Right atrium auricular region (tissue), 2 donors: ENCODE measurements at regions not wholly inside any gene's neighbourhood (a gene's known extent, or its start where the extent isn't known, plus 50 kb on each side); places are given as distances from the start of the nearest gene placed in this dataset.
"Not testable (repeated sequence)": the region's sequence is repeated elsewhere in the genome, so short reads cannot be mapped to it uniquely, and the experiment has no call there.

Source experiments
- DNase-seq: peaks from one replicate; pipeline ENCODE4 v3.0.0-alpha.2; 2019; ENCODE audit warnings: low spot score
- H3K27ac ChIP-seq, 2 donors: fragments of 200-600 bp; sonication (generic); 1 replicate in 1 of 2; 2 replicates in 1 of 2; pipeline ENCODE4 v1.5.1; 2016 to 2019
- H3K27me3 ChIP-seq, 2 donors: fragments of 200-600 bp; sonication (generic); one replicate each; pipeline versions ENCODE4 v1.5.1 to v1.6.0; 2017 to 2019
- H3K36me3 ChIP-seq: fragments of 200-600 bp; sonication (generic); one replicate; pipeline ENCODE4 v1.5.1; 2016
- H3K4me1 ChIP-seq, 2 donors: fragments of 200-600 bp; sonication (generic); one replicate each; pipeline versions ENCODE4 v1.5.1 to v1.6.0; 2017 to 2019
- H3K4me3 ChIP-seq, 2 donors: fragments of 200-600 bp; sonication (generic); 1 replicate in 1 of 2; 2 replicates in 1 of 2; pipeline ENCODE4 v1.5.1; 2017 to 2019; ENCODE audit warnings: mild to moderate bottlenecking in 1 of 2, moderate library complexity in 1 of 2
- H3K9me3 ChIP-seq, 2 donors: fragments of 200-600 bp; sonication (generic); one replicate each; pipeline ENCODE4 v1.5.1; 2019
- TF ChIP-seq, protein P1 (sequence below), 2 donors: fragments of 200-600 bp; sonication (generic); IDR thresholded peaks; one replicate each; pipeline ENCODE4 v1.5.1; 2019; ENCODE audit warnings: antibody characterized with exemption in 2 of 2

DNA sequence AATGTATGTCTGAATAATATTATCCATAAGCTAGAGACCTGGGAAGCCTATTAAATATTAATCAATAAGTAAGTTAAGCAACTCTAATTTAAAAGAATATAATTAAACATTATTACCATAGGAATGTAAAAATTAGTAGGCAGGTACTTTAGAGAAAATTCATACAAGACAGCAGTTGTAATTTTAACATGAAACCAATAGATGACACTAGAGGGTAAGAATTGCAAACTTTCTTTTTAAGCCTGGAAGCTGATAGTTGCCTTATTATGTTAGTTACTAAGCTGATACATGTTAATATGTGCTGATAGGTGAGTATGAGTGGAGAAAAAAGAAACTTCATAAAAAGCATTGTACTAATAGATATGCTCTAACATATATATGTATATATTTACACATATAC lies 1157.4 kb downstream of the FAM133A start:
- no peaks in the 10 kb centered on the region for H3K9me3 ChIP-seq
- H3K36me3 ChIP-seq = no peaks in the 10 kb centered on the region
- DNase-seq = no peak
- TF ChIP-seq, protein P1, sequence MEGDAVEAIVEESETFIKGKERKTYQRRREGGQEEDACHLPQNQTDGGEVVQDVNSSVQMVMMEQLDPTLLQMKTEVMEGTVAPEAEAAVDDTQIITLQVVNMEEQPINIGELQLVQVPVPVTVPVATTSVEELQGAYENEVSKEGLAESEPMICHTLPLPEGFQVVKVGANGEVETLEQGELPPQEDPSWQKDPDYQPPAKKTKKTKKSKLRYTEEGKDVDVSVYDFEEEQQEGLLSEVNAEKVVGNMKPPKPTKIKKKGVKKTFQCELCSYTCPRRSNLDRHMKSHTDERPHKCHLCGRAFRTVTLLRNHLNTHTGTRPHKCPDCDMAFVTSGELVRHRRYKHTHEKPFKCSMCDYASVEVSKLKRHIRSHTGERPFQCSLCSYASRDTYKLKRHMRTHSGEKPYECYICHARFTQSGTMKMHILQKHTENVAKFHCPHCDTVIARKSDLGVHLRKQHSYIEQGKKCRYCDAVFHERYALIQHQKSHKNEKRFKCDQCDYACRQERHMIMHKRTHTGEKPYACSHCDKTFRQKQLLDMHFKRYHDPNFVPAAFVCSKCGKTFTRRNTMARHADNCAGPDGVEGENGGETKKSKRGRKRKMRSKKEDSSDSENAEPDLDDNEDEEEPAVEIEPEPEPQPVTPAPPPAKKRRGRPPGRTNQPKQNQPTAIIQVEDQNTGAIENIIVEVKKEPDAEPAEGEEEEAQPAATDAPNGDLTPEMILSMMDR (IDR thresholded peaks at IDR 0.05) = peak in 1 of 2 donors; percentile 55
- H3K27me3 ChIP-seq = no peaks in the 10 kb centered on the region
- no peaks in the 10 kb centered on the region for H3K4me1 ChIP-seq
- H3K4me3 ChIP-seq = no peak overlapping the region
- H3K27ac ChIP-seq = no peak overlapping the region

DNA sequence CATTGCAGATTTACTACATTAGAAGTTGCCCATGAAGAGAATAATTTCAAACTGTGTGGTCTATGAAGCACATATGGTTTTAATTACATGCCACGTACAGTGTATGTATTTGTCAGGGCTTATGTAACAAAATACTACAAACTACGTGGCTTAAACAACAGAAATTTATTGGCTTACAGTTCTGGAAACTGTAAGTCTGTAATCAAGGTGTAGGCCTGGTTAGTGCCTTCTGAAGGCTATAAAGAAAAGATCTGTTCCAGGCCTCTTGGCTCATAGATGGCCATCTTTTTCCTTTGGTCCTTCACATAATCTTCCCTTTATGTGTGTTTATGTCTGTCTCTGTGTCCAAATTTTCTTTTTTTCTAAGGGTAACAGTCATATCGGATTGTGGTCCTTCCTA lies 1160.2 kb downstream of the FAM133A start:
- Histone ChIP-seq H3K36me3 (no peaks in the 10 kb centered on the region), H3K9me3 (no peaks in the 10 kb centered on the region), H3K27ac (no peak overlapping the region), H3K27me3 (no peaks in the 10 kb centered on the region), H3K4me1 (no peaks in the 10 kb centered on the region), H3K4me3 (no peak overlapping the region)
- DNase-seq = no peak
- TF ChIP-seq, protein P1 (IDR thresholded peaks at IDR 0.05) = no peak

DNA sequence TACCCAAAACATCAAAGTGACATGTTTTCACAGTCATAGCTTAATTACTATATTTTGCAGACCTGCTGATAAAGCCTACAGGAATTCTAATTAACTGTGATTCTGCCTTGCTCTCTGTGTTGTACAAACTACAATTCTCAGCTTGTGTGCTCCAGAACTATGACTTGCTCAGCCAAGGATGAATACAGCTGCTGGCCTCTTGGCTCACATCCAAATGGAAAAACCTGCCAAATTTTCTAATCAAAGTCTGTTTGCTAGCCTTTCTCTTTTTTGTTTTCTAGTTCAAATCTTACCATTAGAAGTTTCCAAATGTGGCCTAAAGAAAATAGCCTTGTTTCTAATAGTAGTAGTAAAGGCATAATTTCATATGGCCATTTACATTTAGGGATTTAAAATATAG lies 1176.8 kb downstream of the FAM133A start:
- Histone ChIP-seq H3K36me3 (no peaks in the 10 kb centered on the region), H3K9me3 (no peaks in the 10 kb centered on the region), H3K4me3 (no peak overlapping the region), H3K27me3 (no peaks in the 10 kb centered on the region), H3K4me1 (no peaks in the 10 kb centered on the region), H3K27ac (no peak overlapping the region)
- TF ChIP-seq, protein P1 (IDR thresholded peaks at IDR 0.05) = no peak
- no peak for DNase-seq

DNA sequence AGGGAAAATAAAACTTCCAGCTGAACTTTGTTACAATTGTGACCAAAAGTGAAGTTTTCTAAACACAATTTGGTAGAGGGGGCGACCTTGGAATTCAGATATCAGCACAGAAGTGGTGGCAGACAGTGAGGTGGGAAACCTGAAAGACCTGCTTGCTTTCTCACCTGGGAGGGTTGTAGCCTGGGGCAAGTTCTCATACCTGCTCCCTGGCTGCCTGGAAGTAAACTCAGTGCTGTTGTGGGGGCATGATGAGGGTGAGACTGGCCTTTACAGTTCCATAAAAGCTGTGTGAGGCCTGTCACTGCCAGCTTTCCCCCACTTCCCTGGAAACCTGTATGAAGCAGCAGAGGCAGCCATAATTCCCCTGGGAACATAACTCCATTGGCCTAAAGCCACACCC lies 1180.2 kb downstream of the FAM133A start:
- H3K36me3 ChIP-seq = no peaks in the 10 kb centered on the region
- DNase-seq = no peak
- TF ChIP-seq, protein P1 (IDR thresholded peaks at IDR 0.05) = no peak
- H3K27me3 ChIP-seq = no peaks in the 10 kb centered on the region
- H3K4me1 ChIP-seq = no peaks in the 10 kb centered on the region
- H3K27ac ChIP-seq = no peak overlapping the region
- H3K9me3 ChIP-seq = no peaks in the 10 kb centered on the region
- no peak overlapping the region for H3K4me3 ChIP-seq

DNA sequence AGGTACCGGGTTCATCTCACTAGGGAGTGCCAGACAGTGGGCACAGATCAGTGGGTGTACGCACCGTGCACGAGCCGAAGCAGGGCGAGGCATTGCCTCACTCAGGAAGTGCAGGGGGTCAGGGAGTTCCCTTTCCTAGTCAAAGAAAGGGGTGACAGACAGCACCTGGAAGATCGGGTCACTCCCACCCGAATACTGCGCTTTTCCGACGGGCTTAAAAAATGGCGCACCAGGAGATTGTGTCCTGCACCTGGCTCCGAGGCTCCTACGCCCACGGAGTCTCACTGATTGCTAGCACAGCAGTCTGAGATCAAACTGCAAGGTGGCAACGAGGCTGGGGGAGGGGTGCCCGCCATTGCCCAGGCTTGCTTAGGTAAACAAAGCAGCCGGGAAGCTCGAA lies 1188.5 kb downstream of the FAM133A start:
- not testable (repeated sequence) for H3K27ac ChIP-seq, DNase-seq, H3K4me1 ChIP-seq, H3K27me3 ChIP-seq, H3K9me3 ChIP-seq, H3K4me3 ChIP-seq, H3K36me3 ChIP-seq

DNA sequence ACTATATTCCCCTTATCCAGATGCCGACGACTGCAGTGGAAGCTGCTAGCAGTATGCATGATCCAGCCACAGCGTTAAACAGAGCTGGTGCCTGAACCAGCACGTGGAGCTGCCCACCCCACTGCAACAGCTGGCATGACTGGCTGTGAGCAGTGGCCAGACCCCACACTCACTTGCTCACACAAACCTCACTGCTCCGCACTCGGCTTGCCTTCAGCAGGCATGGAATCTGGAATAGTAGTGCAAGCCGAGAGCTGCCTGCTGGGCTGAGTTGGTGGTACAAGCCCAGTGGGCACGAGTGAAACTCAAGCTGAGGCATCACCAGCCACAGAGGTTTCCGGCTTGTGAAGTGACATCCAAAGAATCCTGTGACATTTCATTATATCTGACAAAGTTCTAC lies 1197.6 kb downstream of the FAM133A start:
- Histone ChIP-seq H3K27ac (no peak overlapping the region), H3K4me1 (no peaks in the 10 kb centered on the region), H3K27me3 (no peaks in the 10 kb centered on the region), H3K36me3 (no peaks in the 10 kb centered on the region), H3K9me3 (no peaks in the 10 kb centered on the region), H3K4me3 (no peak overlapping the region)
- TF ChIP-seq, protein P1 (IDR thresholded peaks at IDR 0.05) = no peak
- DNase-seq = no peak
